GM19468 (cell line): ENCODE measurements at regions not wholly inside any gene's neighbourhood (a gene's known extent, or its start where the extent isn't known, plus 50 kb on each side); places are given as distances from the start of the nearest gene placed in this dataset.

Experiments used
- ATAC-seq: cut with Tn5 transposase; IDR thresholded peaks from one replicate; pipeline ENCODE4 v1.9.1; 2021; ENCODE audit warnings: mild to moderate bottlenecking, moderate library complexity, moderate number of reproducible peaks; ENCODE audit not compliant: unreplicated experiment; ENCODE audit errors: extremely low read depth

DNA sequence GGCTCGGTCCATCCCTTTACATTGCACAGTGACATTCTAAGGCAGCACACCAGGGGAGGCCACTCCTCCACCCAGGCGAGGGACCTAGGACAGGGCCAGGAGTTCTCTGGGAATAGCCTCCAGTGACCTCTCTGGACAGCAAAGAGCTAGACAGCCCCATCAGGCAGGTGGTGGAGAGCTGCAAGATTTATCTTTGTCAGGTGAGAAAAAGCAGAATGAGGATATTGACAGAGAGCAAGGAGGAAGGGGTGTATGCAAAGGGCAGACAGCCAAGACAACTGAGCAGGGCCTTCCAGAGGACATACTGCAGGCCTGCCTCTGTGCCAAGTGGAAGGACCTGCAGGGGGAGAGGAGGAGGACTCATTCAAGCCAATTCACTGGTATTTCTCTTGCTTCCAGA lies 112.4 kb upstream of the MAX start:
- no peak for ATAC-seq

GRCh38 chr14:65219353-65219752 lies 117.0 kb upstream of the MAX start:
- ATAC-seq, result no peak

DNA sequence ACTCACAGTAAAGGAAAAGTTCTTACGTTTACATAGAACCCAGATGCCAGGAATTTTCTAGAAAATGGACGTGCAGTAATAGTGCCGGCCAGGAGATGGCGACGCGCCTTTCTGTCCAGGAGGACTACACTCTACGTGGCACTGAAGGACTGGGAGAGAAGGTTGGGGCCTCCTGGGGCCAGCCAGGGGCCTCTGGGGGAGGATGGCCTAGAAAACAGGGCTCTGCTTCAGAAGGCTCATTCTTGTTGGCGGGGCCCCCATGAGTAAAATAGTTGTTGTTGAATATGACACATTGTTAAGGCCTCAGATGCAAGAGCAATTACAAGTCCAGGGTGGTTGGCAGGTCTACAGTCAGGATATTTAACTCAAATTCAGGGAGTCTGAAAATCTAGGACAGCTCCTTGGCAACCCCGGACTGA lies 120.1 kb upstream of the MAX start:
- no peak for ATAC-seq

DNA sequence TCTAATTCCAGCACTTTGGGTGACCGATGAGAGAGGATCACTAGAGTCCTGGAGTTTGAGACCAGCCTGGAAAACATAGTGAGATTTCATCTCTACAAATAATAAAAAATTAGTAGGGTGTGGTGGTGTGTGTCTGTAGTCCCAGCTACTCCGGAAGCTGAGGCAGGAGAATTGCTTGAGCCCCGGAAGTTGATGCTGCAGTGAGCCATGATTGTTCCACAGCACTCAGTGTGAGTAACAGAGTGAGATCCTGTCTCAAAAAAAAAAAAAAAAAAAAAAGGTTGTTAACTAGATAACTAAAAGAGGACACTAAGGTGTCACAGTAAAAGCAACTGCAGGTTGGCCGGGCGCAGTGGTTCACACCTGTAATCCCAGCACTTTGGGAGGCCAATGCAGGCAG lies 121.3 kb upstream of the MAX start:
- ATAC-seq, result no peak

DNA sequence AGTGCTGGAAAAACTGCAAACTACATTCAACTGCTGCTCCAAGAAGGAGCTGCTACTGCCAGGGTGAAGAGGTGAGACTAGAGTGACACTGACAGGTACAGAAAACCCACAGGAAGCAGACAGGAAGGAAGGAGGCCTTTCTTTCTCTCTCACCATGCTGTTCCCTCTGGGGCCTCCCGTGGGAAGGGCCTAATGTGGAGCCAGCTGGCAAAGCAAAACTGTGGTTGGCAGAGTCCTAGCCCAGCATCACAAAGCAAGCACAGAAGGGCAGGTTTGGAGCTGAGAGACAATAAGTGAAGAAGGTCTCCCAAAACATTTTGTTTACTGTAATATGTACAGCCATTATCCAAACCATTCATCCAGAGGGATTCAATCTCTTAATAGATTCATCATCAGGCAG lies 122.5 kb upstream of the MAX start:
- ATAC-seq, result no peak

- ATAC-seq, result no peak
Measured at GRCh38 chr14:65225299-65226159, 123.2 kb upstream of the MAX start.

DNA sequence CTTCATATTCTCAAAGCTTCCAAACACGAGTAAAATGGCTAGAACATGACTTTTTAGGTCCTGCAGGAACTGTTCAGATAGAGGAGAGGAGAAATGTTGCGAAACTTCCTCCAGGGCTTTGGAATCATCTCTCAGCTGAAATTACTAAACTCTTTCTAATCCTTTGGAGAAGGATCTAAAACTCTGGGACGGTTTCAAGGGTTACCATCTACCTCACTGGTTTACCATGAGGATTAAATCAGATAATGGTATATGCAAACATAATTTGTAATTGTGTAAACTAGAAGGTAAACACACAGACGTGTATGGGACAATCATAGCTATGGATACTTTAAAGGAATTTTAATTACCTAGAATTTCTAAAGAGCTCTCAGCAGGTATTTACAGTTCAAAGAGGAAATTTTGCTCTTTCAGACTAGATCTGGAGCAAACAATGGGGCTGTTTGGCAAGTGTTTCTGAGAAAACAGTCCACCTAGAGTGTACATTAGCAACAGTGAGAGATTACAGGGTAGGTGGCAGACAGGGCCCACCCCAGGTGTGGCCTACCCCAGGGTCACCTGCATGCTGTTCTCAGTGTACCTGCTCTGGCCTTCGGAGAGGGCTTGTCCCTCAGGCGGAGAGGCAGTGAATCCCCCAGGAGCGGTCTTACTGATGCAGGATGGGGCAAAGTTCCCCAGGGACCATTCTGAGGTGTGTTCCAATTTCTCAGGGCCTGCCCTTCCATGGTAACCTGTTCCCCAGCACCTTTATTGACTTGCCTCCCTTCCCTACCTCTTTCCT lies 124.7 kb upstream of the MAX start:
- ATAC-seq, result no peak

DNA sequence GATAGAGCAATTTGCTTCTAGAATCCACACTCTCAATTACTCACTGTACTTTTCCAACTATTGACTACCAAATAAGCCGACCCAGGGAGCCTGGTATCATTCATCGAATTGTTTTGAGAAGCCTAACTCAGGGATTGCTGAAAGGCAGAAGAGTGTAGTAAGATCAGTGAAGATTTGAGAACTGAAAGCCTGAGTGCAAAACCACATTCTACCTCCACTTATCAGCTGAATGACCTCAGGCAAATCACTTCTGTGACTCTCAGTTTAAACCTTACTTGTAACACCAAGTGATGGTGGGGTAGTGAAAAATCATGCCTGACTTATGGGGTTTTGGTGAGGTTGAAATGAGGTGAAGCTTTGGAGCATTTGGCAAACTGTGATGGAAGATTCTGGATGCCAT lies 126.1 kb upstream of the MAX start:
- ATAC-seq, result peak; percentile 88

GRCh38 chr14:65228956-65229747 lies 126.8 kb upstream of the MAX start:
- no peak for ATAC-seq

- no peak for ATAC-seq
Measured at GRCh38 chr14:65229748-65230728, 127.7 kb upstream of the MAX start.

DNA sequence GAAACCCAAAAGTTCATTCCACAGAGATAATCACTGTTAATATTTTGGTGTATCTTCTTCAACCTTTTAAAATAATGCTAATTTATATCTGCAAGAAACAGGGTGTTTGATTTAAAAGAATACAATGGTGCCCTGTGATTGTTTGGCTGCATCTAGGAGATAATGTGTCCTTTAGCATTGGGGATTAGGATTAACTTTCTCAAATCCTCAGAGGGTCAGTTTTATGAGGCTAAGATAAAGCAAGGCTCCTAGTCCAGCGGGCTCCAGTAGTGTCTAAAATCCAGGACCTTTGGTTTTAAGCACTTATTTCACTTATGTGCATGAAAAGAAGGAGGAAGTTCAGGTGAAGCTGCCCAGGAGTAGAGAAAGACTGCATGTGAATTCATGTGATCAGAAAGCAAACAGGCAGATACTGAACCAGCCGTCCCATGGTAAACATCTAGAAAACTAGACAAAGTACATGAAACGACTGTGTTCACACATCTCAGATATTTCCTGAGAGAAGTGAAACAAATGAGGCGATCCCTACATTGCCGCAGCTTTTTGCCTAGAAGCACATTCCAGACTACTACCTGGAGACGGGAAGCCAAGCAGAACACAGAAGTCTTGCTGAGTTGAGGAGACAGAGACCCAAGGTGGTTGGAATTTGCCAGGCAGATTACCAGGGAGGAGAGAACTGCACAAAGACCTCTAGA lies 129.1 kb upstream of the MAX start:
- ATAC-seq, result no peak

GRCh38 chr14:65234752-65235361 lies 132.5 kb upstream of the MAX start:
- ATAC-seq, result no peak

GRCh38 chr14:65237023-65237814 lies 134.9 kb upstream of the MAX start:
- ATAC-seq, result no peak

DNA sequence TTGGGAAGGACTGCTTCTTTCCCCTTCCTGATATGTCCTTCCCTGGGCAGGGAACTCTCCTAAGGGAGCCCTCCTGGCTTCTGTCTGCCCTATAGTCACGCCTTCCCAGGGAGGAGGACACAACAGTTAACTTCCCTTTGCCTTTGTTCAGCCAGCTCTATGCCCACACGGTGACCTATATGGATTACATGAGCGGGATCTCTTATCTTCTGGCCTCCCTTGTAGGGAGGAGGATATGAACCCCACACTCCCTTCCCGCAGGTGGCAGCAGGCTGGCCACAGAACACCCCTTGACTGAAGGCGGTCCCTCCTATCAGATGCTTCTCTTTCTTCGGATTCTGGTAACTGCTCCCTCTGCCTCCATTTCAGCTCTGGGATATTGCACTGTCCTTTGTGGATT lies 135.6 kb upstream of the MAX start:
- ATAC-seq, result no peak

DNA sequence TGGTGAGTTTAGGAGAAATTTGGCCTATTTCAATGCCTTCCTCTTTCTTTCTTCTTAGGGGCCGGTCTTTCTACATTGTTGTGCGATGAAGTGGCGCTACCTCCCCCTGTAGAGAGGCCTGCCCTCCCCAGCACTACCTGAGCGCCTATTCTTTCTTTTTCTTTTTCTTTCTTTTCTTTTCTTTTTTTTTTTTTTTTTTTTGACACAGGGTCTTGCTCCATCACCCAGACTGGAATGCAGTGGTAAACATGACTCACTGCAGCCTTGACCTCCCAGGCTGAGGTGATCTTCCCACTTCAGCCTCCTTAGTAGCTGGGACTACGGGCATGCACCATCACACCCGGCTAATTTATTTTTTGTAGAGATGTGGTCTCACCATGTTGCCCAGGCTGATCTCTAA lies 136.1 kb upstream of the MAX start:
- no peak for ATAC-seq

- ATAC-seq, result no peak
Measured at GRCh38 chr14:65239143-65239937, 137.0 kb upstream of the MAX start.

DNA sequence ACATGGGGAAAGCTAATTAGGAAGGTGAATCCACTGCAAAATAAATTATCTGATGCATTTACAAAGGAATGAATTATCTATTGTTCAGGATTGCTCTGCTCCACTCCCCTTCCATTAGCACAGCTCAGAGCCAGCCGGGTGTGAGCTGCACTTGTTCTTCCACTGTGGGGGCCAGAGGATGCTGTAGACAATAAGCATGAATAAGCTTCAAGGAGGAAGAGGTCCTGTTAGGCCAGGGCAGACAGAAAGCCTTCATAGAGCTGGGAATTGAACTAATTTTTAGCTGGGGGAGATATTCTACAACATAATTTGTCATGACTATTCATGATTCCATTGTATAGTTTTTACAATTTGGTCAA lies 137.6 kb upstream of the MAX start:
- ATAC-seq, result no peak
